Transverse colon (tissue), 4 donors: ENCODE measurements at regions not wholly inside any gene's neighbourhood (a gene's known extent, or its start where the extent isn't known, plus 50 kb on each side); places are given as distances from the start of the nearest gene placed in this dataset.

Experiments used
- DNase-seq: peaks from one replicate; pipeline ENCODE4 v3.0.0-alpha.2; 2019
- H3K27ac ChIP-seq, 4 donors: fragments of 200-600 bp; sonication (generic); 2 replicates each; pipeline ENCODE4 v1.5.1; 2016 to 2018; ENCODE audit warnings: inconsistent platforms in 4 of 4
- H3K27me3 ChIP-seq: fragments of 200-600 bp; sonication (generic); 2 replicates; pipeline ENCODE4 v1.5.1; 2017; ENCODE audit warnings: inconsistent platforms
- H3K36me3 ChIP-seq, 4 donors: fragments of 200-600 bp; sonication (generic); 2 replicates each; pipeline ENCODE4 v1.5.1; 2017 to 2019; ENCODE audit warnings: inconsistent platforms in 4 of 4
- H3K4me1 ChIP-seq, 4 donors: fragments of 200-600 bp; sonication (generic); 2 replicates each; pipeline ENCODE4 v1.5.1; 2017 to 2020; ENCODE audit warnings: inconsistent platforms in 4 of 4
- H3K4me3 ChIP-seq, 4 donors: fragments of 200-600 bp; sonication (generic); 1 replicate in 1 of 4; 2 replicates in 3 of 4; pipeline versions ENCODE4 v1.5.1 to v1.6.1; 2017 to 2019; ENCODE audit warnings: inconsistent platforms in 4 of 4
- H3K9me3 ChIP-seq, 2 donors: fragments of 200-600 bp; sonication (generic); 2 replicates each; pipeline ENCODE4 v1.5.1; 2017 to 2019; ENCODE audit warnings: inconsistent platforms in 2 of 2
- EP300 ChIP-seq: sonication (generic); formaldehyde crosslinking; IDR thresholded peaks from one replicate; pipeline ENCODE4 v1.6.1; 2017; ENCODE audit warnings: antibody characterized with exemption, low read depth
- POLR2A ChIP-seq: fragments of 450-650 bp; IDR thresholded peaks from one replicate; pipeline ENCODE4 v1.6.1; 2016; ENCODE audit warnings: antibody characterized with exemption, mild to moderate bottlenecking, moderate library complexity
- POLR2AphosphoS5 ChIP-seq, 3 donors: sonication (generic); formaldehyde crosslinking; IDR thresholded peaks; one replicate each; pipeline ENCODE4 v1.6.1; 2016; ENCODE audit warnings: antibody characterized with exemption in 3 of 3
- WGBS, 2 donors: methylation state at CpG; one replicate each; pipeline ENCODE4 v1.1.5; 2018; ENCODE audit warnings: low coverage in 1 of 2; 5-methylcytosine and 5-hydroxymethylcytosine counted together
- in situ Hi-C, 4 donors: fragments of 200-750 bp; cut with MboI; loops; one replicate each; pipeline versions ENCODE4 v1.15.0 to v1.15.1; 2017; ENCODE audit warnings: low sequenced_read_pairs in 3 of 4, low pct_ligation_motif_present in 1 of 4, low pct_unique_long_range_greater_than_20kb in 1 of 4
- intact Hi-C: fragments of 100-400 bp; cut with DNase I; formaldehyde crosslinking; loops from one replicate; pipeline ENCODE4 v1.15.1; 2023; ENCODE audit warnings: low total_unique reads
- TF ChIP-seq, protein P1 (sequence below), 5 experiments: fragments of 200-600 bp in 3 of 5; fragments of 450-650 bp in 2 of 5; sonication (generic) in 3 of 5; IDR thresholded peaks; 1 replicate in 2 of 5; 2 replicates in 3 of 5; pipeline ENCODE4 v1.5.1; 2016 to 2017; ENCODE audit warnings: antibody characterized with exemption in 5 of 5, inconsistent platforms in 3 of 5, mild to moderate bottlenecking in 2 of 5, moderate library complexity in 1 of 5

- H3K36me3 ChIP-seq: no peaks in the 10 kb centered on the region
- H3K9me3 ChIP-seq: no peaks in the 10 kb centered on the region
- H3K27me3 ChIP-seq: peaks cover 10% of the 10 kb centered on the region
- 58 to 81% methylated on average over 3 to 4 of the region's 4 CpGs for WGBS, 2 donors
- in situ Hi-C loops (no loop called here), intact Hi-C loops (no loop called here)
- H3K4me1 ChIP-seq: no peaks in the 10 kb centered on the region
- TF ChIP-seq, protein P1, sequence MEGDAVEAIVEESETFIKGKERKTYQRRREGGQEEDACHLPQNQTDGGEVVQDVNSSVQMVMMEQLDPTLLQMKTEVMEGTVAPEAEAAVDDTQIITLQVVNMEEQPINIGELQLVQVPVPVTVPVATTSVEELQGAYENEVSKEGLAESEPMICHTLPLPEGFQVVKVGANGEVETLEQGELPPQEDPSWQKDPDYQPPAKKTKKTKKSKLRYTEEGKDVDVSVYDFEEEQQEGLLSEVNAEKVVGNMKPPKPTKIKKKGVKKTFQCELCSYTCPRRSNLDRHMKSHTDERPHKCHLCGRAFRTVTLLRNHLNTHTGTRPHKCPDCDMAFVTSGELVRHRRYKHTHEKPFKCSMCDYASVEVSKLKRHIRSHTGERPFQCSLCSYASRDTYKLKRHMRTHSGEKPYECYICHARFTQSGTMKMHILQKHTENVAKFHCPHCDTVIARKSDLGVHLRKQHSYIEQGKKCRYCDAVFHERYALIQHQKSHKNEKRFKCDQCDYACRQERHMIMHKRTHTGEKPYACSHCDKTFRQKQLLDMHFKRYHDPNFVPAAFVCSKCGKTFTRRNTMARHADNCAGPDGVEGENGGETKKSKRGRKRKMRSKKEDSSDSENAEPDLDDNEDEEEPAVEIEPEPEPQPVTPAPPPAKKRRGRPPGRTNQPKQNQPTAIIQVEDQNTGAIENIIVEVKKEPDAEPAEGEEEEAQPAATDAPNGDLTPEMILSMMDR (IDR thresholded peaks at IDR 0.05): no peak
- TF ChIP-seq POLR2AphosphoS5 (IDR thresholded peaks at IDR 0.05): no peak
- no peak for TF ChIP-seq POLR2A
- H3K27ac ChIP-seq: no peak overlapping the region
- no peak for DNase-seq
- no peak overlapping the region for H3K4me3 ChIP-seq
These were observed 486.5 kb downstream of the TBC1D22A start for GRCh38 chr22:47248925-47249324.

DNA sequence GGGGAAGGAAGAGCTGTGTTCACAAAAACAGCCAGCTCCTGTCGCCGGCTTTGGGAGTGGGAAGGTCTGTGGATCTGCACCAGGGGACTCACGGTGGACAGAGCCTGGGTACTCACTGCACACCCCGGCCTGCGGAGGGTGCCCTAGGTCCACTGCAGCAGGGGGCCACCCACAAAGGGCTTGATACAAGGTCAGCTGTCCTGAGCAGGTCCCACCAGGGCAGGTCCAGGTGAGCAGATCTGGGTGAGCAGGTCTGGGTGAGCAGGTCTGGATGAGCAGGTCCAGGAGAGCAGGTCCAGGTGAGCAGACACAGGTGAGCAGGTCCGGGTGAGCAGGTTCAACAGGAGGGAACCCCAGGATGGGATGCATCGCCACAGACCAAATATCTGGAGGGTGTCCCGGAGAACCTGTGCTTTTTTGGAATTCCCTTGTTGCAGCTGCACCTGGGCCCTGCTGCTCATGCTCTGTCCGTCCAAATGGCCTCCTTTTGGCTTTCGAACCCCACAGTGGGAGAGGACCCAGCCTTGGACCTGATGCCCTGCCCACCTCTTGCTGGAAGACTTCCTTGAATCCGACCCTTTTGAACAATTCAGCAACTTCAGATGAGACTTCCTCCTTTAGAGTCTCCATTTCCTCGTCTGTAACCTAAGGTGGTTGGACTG is 485.3 kb downstream of the TBC1D22A start:
- Histone ChIP-seq H3K36me3 (no peaks in the 10 kb centered on the region), H3K27me3 (peaks cover 19% of the 10 kb centered on the region), H3K9me3 (no peaks in the 10 kb centered on the region), H3K4me3 (no peak overlapping the region), H3K4me1 (no peaks in the 10 kb centered on the region), H3K27ac (no peak overlapping the region)
- in situ Hi-C loops (no loop called here), intact Hi-C loops (no loop called here)
- WGBS, 2 donors: 71 to 81% methylated on average over 3 to 12 of the region's 12 CpGs
- no peak for TF ChIP-seq POLR2A
- no peak for TF ChIP-seq EP300
- no peak for TF ChIP-seq POLR2AphosphoS5 (IDR thresholded peaks at IDR 0.05)
- TF ChIP-seq, protein P1 (IDR thresholded peaks at IDR 0.05): no peak
- DNase-seq: no peak

GRCh38 chr22:47245786-47246185 is 483.3 kb downstream of the TBC1D22A start:
- WGBS, 2 donors: 91% methylated on average over 7 of the region's 7 CpGs; no CpG with 5 or more reads in 1 of the 2 donors
- TF ChIP-seq, protein P1 (IDR thresholded peaks at IDR 0.05): no peak
- TF ChIP-seq POLR2A: no peak
- no peak for TF ChIP-seq EP300
- TF ChIP-seq POLR2AphosphoS5 (IDR thresholded peaks at IDR 0.05): no peak

DNA sequence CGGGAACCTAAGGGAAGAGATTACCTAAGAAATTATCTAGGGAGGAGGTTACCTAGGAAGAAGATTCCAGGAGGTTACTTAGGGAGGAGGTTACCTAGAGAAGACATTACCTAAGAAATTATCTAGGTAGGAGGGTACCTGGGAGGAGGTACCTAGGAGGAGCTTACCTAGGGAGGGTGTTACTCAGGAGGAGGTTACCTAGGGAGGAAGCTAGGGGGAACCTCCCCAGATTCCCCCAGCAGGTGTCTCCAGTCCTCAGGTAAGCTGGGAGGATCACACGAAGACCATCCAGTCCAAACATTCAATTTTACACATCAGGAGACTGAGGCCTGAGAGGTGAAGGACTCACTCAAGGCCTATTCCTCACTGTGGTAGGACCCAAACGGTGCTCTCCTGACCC is 482.8 kb downstream of the TBC1D22A start:
- no peak overlapping the region for H3K27ac ChIP-seq
- WGBS, 2 donors: 72% methylated on average over 3 of the region's 3 CpGs; no CpG with 5 or more reads in 1 of the 2 donors
- peaks cover 23% of the 10 kb centered on the region for H3K27me3 ChIP-seq
- intact Hi-C loops (no loop called here), in situ Hi-C loops (no loop called here)
- H3K9me3 ChIP-seq: no peaks in the 10 kb centered on the region
- no peak for DNase-seq
- no peak overlapping the region for H3K4me3 ChIP-seq
- no peaks in the 10 kb centered on the region for H3K4me1 ChIP-seq
- TF ChIP-seq POLR2A (no peak), EP300 (no peak), POLR2AphosphoS5 (IDR thresholded peaks at IDR 0.05) (no peak)
- TF ChIP-seq, protein P1 (IDR thresholded peaks at IDR 0.05): no peak
- no peaks in the 10 kb centered on the region for H3K36me3 ChIP-seq

More at GRCh38 chr22:47245786-47246185, 483.3 kb downstream of the TBC1D22A start:
- intact Hi-C loops (no loop called here), in situ Hi-C loops (no loop called here)
- Histone ChIP-seq H3K4me1 (no peaks in the 10 kb centered on the region), H3K27me3 (peaks cover 23% of the 10 kb centered on the region), H3K9me3 (no peaks in the 10 kb centered on the region), H3K36me3 (no peaks in the 10 kb centered on the region), H3K27ac (no peak overlapping the region), H3K4me3 (no peak overlapping the region)
- no peak for DNase-seq
